ENCODE measurements at regions not wholly inside any gene's neighbourhood (a gene's known extent, or its start where the extent isn't known, plus 50 kb on each side); places are given as distances from the start of the nearest gene placed in this dataset.

GRCh38 chr4:138405466-138405891, 163.3 kb upstream of the SLC7A11 start:
- no peak for TF ChIP-seq CTCF (IDR thresholded peaks at IDR 0.05)
- TF ChIP-seq POLR2AphosphoS5 (IDR thresholded peaks at IDR 0.05): no peak
- TF ChIP-seq POLR2A (IDR thresholded peaks at IDR 0.05): no peak
